ENCODE measurements at regions not wholly inside any gene's neighbourhood (a gene's known extent, or its start where the extent isn't known, plus 50 kb on each side); places are given as distances from the start of the nearest gene placed in this dataset.

- DNase-seq, result peak in 1 of 5 donors; percentile 18
These were observed 174.5 kb downstream of the USP12 start for GRCh38 chr13:26996965-26997752.

DNA sequence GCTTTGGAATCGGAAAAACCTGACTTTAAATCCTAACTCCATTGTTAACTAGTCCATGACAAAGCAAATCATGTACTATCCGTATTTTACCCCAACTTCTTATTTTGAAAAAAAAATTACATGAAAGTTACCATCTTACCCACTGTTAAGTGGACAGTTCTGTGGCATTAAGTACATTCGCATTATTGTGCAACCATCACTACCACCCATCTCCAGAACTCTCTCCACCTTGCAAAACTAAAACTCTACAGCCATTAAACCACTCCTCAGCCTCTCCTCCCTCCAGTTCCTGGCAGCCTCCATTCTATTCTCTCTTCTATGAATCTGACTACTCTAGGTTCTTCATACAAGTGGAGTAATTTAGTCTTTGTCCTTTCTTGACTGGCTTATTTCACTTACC lies 176.5 kb downstream of the USP12 start:
- Histone ChIP-seq H3K27me3 (ENCODE audit: control insufficient read depth, insufficient read depth, low read length) (no peaks in the 10 kb centered on the region), H3K36me3 (ENCODE audit: control insufficient read depth in 2 of 3, insufficient read depth in 3 of 3, low read length in 3 of 3) (no peaks in the 10 kb centered on the region), H3K4me3 (ENCODE audit: low read length in 3 of 3) (no peak overlapping the region), H3K27ac (ENCODE audit: low read depth in 2 of 2, low read length in 2 of 2) (no peak overlapping the region), H3K4me1 (ENCODE audit: control insufficient read depth in 2 of 3, insufficient read depth in 2 of 3, low read depth in 1 of 3, low read length in 3 of 3) (peaks cover 0 to 5% (median 0%) of the 10 kb centered on the region in 3 donors), H3K9me3 (ENCODE audit: control insufficient read depth in 2 of 3, insufficient read depth in 1 of 3, low read length in 3 of 3) (no peaks in the 10 kb centered on the region), H3K9ac (ENCODE audit: low read length in 3 of 3) (no peak overlapping the region)
- FAIRE-seq (no peak), DNase-seq (peak in 1 of 5 donors; percentile 0)
- intact Hi-C loops (cut with DNase I), result no loop called here
- TF ChIP-seq CTCF (IDR thresholded peaks at IDR 0.05; ENCODE audit: borderline replicate concordance, extremely low read depth, insufficient read depth), result no peak

More at GRCh38 chr13:26996965-26997752, 174.5 kb downstream of the USP12 start:
- Histone ChIP-seq H3K27ac (ENCODE audit: low read depth in 2 of 2, low read length in 2 of 2) (peak overlapping the region in 1 of 2 donors; percentile 23), H3K9ac (ENCODE audit: low read length in 3 of 3) (no peak overlapping the region), H3K36me3 (ENCODE audit: control insufficient read depth in 2 of 3, insufficient read depth in 3 of 3, low read length in 3 of 3) (no peaks in the 10 kb centered on the region), H3K4me3 (ENCODE audit: low read length in 3 of 3) (no peak overlapping the region), H3K27me3 (ENCODE audit: control insufficient read depth, insufficient read depth, low read length) (no peaks in the 10 kb centered on the region), H3K9me3 (ENCODE audit: control insufficient read depth in 2 of 3, insufficient read depth in 1 of 3, low read length in 3 of 3) (no peaks in the 10 kb centered on the region), H3K4me1 (ENCODE audit: control insufficient read depth in 2 of 3, insufficient read depth in 2 of 3, low read depth in 1 of 3, low read length in 3 of 3) (no peaks in the 10 kb centered on the region)
- FAIRE-seq, result no peak
- intact Hi-C loops (cut with DNase I), result no loop called here
- TF ChIP-seq CTCF (IDR thresholded peaks at IDR 0.05; ENCODE audit: borderline replicate concordance, extremely low read depth, insufficient read depth), result no peak

DNA sequence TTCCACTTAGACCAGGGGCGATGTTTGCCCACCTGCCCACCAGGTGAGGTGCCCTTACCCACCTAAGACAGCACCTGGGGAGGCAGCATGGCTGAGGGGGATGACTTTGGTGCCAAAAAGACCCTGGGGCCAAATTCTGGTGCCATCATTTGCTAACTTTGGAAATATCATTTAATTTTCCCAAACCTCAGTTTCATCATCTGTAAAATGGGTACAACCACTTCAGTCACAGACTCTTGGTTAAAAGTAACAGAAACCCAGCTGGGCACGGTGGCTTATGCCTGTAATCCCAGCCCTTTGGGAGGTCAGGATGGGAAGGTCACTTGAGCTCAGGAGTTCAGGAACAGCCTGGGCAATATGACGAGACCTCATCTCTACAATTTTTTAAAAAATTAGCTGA lies 177.8 kb downstream of the USP12 start:
- no peak overlapping the region for H3K9ac ChIP-seq (ENCODE audit: low read length in 3 of 3)
- no peak overlapping the region for H3K27ac ChIP-seq (ENCODE audit: low read depth in 2 of 2, low read length in 2 of 2)
- H3K9me3 ChIP-seq (ENCODE audit: control insufficient read depth in 2 of 3, insufficient read depth in 1 of 3, low read length in 3 of 3), result no peaks in the 10 kb centered on the region
- intact Hi-C loops (cut with DNase I), result no loop called here
- DNase-seq (peak in 1 of 5 donors; percentile 28), FAIRE-seq (no peak)
- H3K27me3 ChIP-seq (ENCODE audit: control insufficient read depth, insufficient read depth, low read length), result no peaks in the 10 kb centered on the region
- peaks cover 0 to 5% (median 0%) of the 10 kb centered on the region in 3 donors for H3K4me1 ChIP-seq (ENCODE audit: control insufficient read depth in 2 of 3, insufficient read depth in 2 of 3, low read depth in 1 of 3, low read length in 3 of 3)
- TF ChIP-seq CTCF (IDR thresholded peaks at IDR 0.05; ENCODE audit: borderline replicate concordance, extremely low read depth, insufficient read depth), result no peak
- H3K4me3 ChIP-seq (ENCODE audit: low read length in 3 of 3), result no peak overlapping the region
- H3K36me3 ChIP-seq (ENCODE audit: control insufficient read depth in 2 of 3, insufficient read depth in 3 of 3, low read length in 3 of 3), result no peaks in the 10 kb centered on the region

Measured in kidney (tissue), 13 donors.